HepG2 (cell line): ENCODE measurements at regions not wholly inside any gene's neighbourhood (a gene's known extent, or its start where the extent isn't known, plus 50 kb on each side); places are given as distances from the start of the nearest gene placed in this dataset.

Source experiments
- ATAD3A ChIP-seq: sonication (generic); formaldehyde crosslinking; IDR thresholded peaks from 2 replicates; pipeline ENCODE4 v1.4.0; 2020; ENCODE audit warnings: missing genetic modification reagents
- FOSL2 ChIP-seq: sonication (generic); formaldehyde crosslinking; IDR thresholded peaks from 2 replicates; pipeline ENCODE4 v1.4.0; 2020; ENCODE audit warnings: missing genetic modification reagents
- MAFK ChIP-seq, 2 experiments: IDR thresholded peaks in 1 of 2; conservative IDR thresholded peaks in 1 of 2; 2 replicates each; pipeline ENCODE4 v1.6.1; 2011; ENCODE audit warnings: improper control_type of control experiment in 2 of 2, low read length in 2 of 2
- MEIS2 ChIP-seq: sonication (generic); formaldehyde crosslinking; IDR thresholded peaks from 2 replicates; pipeline ENCODE4 v1.9.0; 2021; ENCODE audit warnings: mild to moderate bottlenecking, missing genetic modification reagents
- NFYC ChIP-seq: IDR thresholded peaks from 2 replicates; pipeline ENCODE4 v1.6.1; 2016; ENCODE audit warnings: missing genetic modification reagents, missing compliant biosample characterization
- RFXANK ChIP-seq: IDR thresholded peaks from 2 replicates; pipeline ENCODE4 v1.6.1; 2016
- TCF7 ChIP-seq: sonication (generic); IDR thresholded peaks from 2 replicates; pipeline ENCODE4 v1.6.1; 2016; ENCODE audit warnings: antibody characterized with exemption, low read depth
- ZBTB8A ChIP-seq: sonication (generic); formaldehyde crosslinking; IDR thresholded peaks from 2 replicates; pipeline ENCODE4 v1.4.0; 2020; ENCODE audit warnings: mild to moderate bottlenecking, low read depth, missing genetic modification reagents, borderline replicate concordance
- ZFP37 ChIP-seq: sonication (generic); formaldehyde crosslinking; IDR thresholded peaks from 2 replicates; pipeline ENCODE4 v1.4.0; 2020; ENCODE audit warnings: missing genetic modification reagents, borderline replicate concordance
- ZNF619 ChIP-seq: sonication (generic); formaldehyde crosslinking; IDR thresholded peaks from 2 replicates; pipeline ENCODE4 v1.4.0; 2020; ENCODE audit warnings: mild to moderate bottlenecking, missing genetic modification reagents
- ZNF749 ChIP-seq: sonication (generic); formaldehyde crosslinking; IDR thresholded peaks from 2 replicates; pipeline ENCODE4 v1.8.0; 2022; ENCODE audit warnings: mild to moderate bottlenecking, missing genetic modification reagents, moderate library complexity, borderline replicate concordance
- ZSCAN29 ChIP-seq: sonication (generic); formaldehyde crosslinking; conservative IDR thresholded peaks from 2 replicates; pipeline ENCODE4 v1.4.0; 2020; ENCODE audit warnings: mild to moderate bottlenecking, missing genetic modification reagents
- TF ChIP-seq, protein P1 (sequence below): sonication (generic); formaldehyde crosslinking; IDR thresholded peaks from 2 replicates; pipeline ENCODE4 v1.5.1; 2020; ENCODE audit warnings: missing genetic modification reagents, mild to moderate bottlenecking, borderline replicate concordance
- TF ChIP-seq, protein P2 (sequence below): IDR thresholded peaks from 2 replicates; pipeline ENCODE4 v1.6.1; 2016; ENCODE audit warnings: low read depth, missing genetic modification reagents, missing compliant biosample characterization
- TF ChIP-seq, protein P3 (sequence below): IDR thresholded peaks from 2 replicates; pipeline ENCODE4 v1.6.1; 2016; ENCODE audit warnings: control low read depth
- TF ChIP-seq, protein P4 (sequence below): sonication (generic); formaldehyde crosslinking; IDR thresholded peaks from 2 replicates; pipeline ENCODE4 v1.4.0; 2020; ENCODE audit warnings: missing genetic modification reagents, borderline replicate concordance

DNA sequence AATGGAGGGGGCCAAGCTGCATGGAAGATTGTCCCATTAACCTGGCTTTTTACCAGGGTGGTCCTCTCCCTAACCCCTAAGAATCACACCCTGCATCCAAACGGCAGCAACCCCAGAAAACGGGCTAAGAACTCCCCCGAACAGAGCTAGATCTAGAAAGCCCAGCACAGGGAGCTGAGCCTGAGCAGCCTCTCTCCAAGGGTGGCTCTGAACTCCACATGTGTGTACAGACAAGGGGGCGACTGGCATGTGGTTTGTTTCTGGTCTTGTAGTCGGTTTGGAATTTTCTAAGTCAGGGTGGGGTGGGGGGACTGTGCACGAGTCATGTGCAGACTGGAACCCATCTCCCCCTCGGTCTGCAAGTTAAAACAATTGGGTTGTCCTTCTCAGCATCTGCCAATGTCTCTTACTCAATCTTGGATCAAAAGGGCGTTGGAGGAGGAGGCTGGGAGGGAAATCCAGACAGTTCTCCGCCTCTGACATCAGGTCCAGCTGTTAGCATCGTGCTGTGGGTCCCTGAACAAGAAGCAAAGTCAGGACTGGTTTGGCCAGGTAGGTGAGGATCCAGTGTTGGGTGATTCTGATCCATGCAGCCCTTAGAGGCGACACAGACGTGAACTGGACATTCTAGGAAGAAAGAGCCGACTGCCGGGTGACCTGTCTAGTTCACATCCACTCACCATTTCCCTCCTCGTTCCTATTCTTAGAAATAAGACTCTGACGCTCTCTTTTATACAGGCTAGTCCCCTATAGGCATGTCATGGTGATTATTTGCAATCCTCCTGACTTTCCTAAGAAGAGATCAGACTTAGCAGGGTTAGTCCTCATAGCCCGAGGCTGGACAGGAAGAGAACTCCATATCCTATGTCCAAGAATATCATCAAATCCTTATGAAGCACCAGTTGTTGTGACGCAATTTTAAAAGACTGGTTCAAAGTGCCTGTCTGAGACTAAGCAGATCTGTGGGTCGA, 381.8 kb downstream of the SOX9 start (continued):
- TF ChIP-seq RFXANK (CRISPR knock-in tag), result no peak
- TF ChIP-seq FOSL2, result peak; percentile 65; the same call in 1 of the 2 replicates
- no peak for TF ChIP-seq ZBTB8A (CRISPR knock-in tag)
- TF ChIP-seq, protein P1, sequence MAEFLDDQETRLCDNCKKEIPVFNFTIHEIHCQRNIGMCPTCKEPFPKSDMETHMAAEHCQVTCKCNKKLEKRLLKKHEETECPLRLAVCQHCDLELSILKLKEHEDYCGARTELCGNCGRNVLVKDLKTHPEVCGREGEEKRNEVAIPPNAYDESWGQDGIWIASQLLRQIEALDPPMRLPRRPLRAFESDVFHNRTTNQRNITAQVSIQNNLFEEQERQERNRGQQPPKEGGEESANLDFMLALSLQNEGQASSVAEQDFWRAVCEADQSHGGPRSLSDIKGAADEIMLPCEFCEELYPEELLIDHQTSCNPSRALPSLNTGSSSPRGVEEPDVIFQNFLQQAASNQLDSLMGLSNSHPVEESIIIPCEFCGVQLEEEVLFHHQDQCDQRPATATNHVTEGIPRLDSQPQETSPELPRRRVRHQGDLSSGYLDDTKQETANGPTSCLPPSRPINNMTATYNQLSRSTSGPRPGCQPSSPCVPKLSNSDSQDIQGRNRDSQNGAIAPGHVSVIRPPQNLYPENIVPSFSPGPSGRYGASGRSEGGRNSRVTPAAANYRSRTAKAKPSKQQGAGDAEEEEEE, result no peak
- no peak for TF ChIP-seq MAFK (conservative IDR thresholded peaks at IDR 0.05 in 1 of 2, IDR thresholded peaks at IDR 0.05 in 1 of 2; ENCODE audit: low read length in 2 of 2)
- peak; percentile 62; the same call in 1 of the 2 replicates for TF ChIP-seq ZFP37 (CRISPR knock-in tag)
- TF ChIP-seq NFYC (CRISPR knock-in tag), result 0 out of 2 replicates have a peak, but pooled peaks have one; percentile 7
- TF ChIP-seq ZNF749 (CRISPR knock-in tag), result no peak; the same call in 1 of the 2 replicates
- TF ChIP-seq, protein P2, sequence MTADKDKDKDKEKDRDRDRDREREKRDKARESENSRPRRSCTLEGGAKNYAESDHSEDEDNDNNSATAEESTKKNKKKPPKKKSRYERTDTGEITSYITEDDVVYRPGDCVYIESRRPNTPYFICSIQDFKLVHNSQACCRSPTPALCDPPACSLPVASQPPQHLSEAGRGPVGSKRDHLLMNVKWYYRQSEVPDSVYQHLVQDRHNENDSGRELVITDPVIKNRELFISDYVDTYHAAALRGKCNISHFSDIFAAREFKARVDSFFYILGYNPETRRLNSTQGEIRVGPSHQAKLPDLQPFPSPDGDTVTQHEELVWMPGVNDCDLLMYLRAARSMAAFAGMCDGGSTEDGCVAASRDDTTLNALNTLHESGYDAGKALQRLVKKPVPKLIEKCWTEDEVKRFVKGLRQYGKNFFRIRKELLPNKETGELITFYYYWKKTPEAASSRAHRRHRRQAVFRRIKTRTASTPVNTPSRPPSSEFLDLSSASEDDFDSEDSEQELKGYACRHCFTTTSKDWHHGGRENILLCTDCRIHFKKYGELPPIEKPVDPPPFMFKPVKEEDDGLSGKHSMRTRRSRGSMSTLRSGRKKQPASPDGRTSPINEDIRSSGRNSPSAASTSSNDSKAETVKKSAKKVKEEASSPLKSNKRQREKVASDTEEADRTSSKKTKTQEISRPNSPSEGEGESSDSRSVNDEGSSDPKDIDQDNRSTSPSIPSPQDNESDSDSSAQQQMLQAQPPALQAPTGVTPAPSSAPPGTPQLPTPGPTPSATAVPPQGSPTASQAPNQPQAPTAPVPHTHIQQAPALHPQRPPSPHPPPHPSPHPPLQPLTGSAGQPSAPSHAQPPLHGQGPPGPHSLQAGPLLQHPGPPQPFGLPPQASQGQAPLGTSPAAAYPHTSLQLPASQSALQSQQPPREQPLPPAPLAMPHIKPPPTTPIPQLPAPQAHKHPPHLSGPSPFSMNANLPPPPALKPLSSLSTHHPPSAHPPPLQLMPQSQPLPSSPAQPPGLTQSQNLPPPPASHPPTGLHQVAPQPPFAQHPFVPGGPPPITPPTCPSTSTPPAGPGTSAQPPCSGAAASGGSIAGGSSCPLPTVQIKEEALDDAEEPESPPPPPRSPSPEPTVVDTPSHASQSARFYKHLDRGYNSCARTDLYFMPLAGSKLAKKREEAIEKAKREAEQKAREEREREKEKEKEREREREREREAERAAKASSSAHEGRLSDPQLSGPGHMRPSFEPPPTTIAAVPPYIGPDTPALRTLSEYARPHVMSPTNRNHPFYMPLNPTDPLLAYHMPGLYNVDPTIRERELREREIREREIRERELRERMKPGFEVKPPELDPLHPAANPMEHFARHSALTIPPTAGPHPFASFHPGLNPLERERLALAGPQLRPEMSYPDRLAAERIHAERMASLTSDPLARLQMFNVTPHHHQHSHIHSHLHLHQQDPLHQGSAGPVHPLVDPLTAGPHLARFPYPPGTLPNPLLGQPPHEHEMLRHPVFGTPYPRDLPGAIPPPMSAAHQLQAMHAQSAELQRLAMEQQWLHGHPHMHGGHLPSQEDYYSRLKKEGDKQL, result peak; percentile 87
- TF ChIP-seq ATAD3A (CRISPR knock-in tag), result no peak
- TF ChIP-seq ZNF619 (CRISPR knock-in tag), result peak; percentile 80; the same call in 1 of the 2 replicates
- TF ChIP-seq, protein P3, sequence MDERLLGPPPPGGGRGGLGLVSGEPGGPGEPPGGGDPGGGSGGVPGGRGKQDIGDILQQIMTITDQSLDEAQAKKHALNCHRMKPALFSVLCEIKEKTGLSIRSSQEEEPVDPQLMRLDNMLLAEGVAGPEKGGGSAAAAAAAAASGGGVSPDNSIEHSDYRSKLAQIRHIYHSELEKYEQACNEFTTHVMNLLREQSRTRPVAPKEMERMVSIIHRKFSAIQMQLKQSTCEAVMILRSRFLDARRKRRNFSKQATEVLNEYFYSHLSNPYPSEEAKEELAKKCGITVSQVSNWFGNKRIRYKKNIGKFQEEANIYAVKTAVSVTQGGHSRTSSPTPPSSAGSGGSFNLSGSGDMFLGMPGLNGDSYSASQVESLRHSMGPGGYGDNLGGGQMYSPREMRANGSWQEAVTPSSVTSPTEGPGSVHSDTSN, result no peak
- peak; percentile 88; the same call in 1 of the 2 replicates for TF ChIP-seq MEIS2 (CRISPR knock-in tag)
- TF ChIP-seq TCF7, result peak; percentile 69
- TF ChIP-seq, protein P4, sequence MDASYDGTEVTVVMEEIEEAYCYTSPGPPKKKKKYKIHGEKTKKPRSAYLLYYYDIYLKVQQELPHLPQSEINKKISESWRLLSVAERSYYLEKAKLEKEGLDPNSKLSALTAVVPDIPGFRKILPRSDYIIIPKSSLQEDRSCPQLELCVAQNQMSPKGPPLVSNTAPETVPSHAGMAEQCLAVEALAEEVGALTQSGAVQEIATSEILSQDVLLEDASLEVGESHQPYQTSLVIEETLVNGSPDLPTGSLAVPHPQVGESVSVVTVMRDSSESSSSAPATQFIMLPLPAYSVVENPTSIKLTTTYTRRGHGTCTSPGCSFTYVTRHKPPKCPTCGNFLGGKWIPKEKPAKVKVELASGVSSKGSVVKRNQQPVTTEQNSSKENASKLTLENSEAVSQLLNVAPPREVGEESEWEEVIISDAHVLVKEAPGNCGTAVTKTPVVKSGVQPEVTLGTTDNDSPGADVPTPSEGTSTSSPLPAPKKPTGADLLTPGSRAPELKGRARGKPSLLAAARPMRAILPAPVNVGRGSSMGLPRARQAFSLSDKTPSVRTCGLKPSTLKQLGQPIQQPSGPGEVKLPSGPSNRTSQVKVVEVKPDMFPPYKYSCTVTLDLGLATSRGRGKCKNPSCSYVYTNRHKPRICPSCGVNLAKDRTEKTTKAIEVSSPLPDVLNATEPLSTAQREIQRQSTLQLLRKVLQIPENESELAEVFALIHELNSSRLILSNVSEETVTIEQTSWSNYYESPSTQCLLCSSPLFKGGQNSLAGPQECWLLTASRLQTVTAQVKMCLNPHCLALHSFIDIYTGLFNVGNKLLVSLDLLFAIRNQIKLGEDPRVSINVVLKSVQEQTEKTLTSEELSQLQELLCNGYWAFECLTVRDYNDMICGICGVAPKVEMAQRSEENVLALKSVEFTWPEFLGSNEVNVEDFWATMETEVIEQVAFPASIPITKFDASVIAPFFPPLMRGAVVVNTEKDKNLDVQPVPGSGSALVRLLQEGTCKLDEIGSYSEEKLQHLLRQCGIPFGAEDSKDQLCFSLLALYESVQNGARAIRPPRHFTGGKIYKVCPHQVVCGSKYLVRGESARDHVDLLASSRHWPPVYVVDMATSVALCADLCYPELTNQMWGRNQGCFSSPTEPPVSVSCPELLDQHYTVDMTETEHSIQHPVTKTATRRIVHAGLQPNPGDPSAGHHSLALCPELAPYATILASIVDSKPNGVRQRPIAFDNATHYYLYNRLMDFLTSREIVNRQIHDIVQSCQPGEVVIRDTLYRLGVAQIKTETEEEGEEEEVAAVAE, result no peak
- TF ChIP-seq ZSCAN29 (CRISPR knock-in tag), result peak; percentile 8; the same call in 1 of the 2 replicates
